ENCODE measurements at regions not wholly inside any gene's neighbourhood (a gene's known extent, or its start where the extent isn't known, plus 50 kb on each side); places are given as distances from the start of the nearest gene placed in this dataset.

DNA sequence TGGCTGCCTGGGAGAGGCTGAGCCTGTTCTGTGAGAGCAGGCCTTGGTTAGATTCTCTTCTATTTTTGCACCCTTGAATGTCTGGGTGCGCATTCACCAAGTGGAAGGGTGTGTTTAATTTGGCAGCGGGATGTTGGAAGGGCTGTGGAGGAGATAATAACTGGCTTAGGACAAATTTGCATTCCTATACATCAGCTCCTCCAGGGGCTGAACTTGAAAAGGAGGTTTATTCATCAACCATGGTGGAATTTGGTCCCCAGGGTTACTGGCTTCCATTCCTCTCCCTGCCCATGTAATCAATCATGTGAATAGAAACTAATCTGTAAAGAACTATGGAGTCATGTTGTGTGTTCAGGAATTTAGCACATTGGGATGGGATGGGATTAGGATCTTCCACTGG, 100.2 kb upstream of the FOXF1 start:
- TF ChIP-seq CTCF (IDR thresholded peaks at IDR 0.05) (no peak), POLR2A (IDR thresholded peaks at IDR 0.05) (no peak)

All from testis (tissue), 2 donors.